RWPE1 (cell line): ENCODE measurements at regions not wholly inside any gene's neighbourhood (a gene's known extent, or its start where the extent isn't known, plus 50 kb on each side); places are given as distances from the start of the nearest gene placed in this dataset.

Source experiments
- CTCF ChIA-PET: fragments of 350-600 bp; sonication (Branson Sonifier 250); formaldehyde crosslinking; extraction: SDS; loops from one replicate; lab custom pipeline; 2021; lab: Yijun Ruan, JAX
- POLR2A ChIA-PET: fragments of 400-600 bp; formaldehyde crosslinking; extraction: SDS; loops from one replicate; lab custom pipeline; 2020; ENCODE audit warnings: antibody characterized with exemption; ENCODE audit not compliant: low non-redundant PET; lab: Yijun Ruan, JAX
- DNase-seq: peaks from one replicate; pipeline ENCODE4 v3.0.0; 2012; ENCODE audit warnings: low spot score
- H3K27ac ChIP-seq: fragments of 450-650 bp; 2 replicates; pipeline ENCODE4 v1.5.1; 2017
- CTCF ChIP-seq: fragments of 450-650 bp; conservative IDR thresholded peaks from 2 replicates; pipeline ENCODE4 v1.5.1; 2017; ENCODE audit warnings: low read depth, mild to moderate bottlenecking

DNA sequence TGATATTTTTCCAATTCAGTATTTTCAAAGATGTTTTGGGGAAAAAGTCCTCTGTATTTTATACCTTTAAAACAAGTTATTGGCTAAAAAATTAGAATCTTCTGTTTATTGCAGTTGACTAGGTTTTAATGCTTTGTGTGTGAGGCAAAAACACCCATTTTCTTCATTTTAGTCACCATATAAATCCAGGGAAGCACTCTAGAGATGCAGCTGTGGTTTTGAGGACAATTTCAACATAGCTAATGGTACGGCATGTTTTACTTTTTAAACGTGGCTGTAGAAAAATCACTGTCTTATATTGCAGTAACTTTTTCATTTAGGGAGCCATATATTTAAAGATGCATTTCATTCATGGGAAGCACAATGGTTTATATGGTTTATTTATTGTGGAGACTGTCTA lies 129.1 kb upstream of the PITX2 start:
- no peak for DNase-seq
- POLR2A ChIA-PET = no interaction called here
- CTCF ChIA-PET = no interaction called here
- no peak overlapping the region for H3K27ac ChIP-seq
- no peak for TF ChIP-seq CTCF

DNA sequence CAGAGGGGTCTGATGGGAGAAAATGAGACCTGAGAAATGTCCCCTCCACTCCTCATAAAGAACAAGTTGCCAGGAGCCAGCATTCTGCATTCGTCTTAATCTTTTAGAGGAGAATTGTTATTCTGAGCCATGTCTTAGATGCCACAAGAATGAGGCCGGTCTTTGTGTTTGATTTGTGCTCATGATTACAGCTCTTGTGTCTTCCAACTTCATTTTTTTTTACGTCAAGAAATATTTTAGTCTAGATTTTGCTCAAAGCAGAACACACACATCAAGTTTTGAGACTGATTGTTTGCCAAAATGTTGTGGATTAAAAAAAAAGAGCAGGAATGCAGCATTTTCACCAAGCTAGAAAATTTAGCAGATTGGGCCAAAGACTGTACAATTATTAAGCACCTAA lies 130.6 kb upstream of the PITX2 start:
- no peak overlapping the region for H3K27ac ChIP-seq
- POLR2A ChIA-PET = no interaction called here
- no peak for DNase-seq
- CTCF ChIA-PET = interaction anchor here (0.7 kb wide), 1 partner anchor 13 kb away, joined by 6 read pairs; no protein-coding TSS in a partner anchor
- no peak for TF ChIP-seq CTCF

- TF ChIP-seq CTCF = no peak
- ChIA-PET CTCF (interaction anchor here (0.6 kb wide), 1 partner anchor 39 kb away, joined by 3 read pairs; no protein-coding TSS in a partner anchor), POLR2A (no interaction called here)
- no peak overlapping the region for H3K27ac ChIP-seq
- no peak for DNase-seq
Measured at GRCh38 chr4:110754716-110755115, 131.8 kb upstream of the PITX2 start.

GRCh38 chr4:110769578-110769977 lies 146.7 kb upstream of the PITX2 start:
- ChIA-PET CTCF (no interaction called here), POLR2A (no interaction called here)
- TF ChIP-seq CTCF = no peak
- no peak overlapping the region for H3K27ac ChIP-seq
- DNase-seq = no peak

- no peak for DNase-seq
- ChIA-PET POLR2A (no interaction called here), CTCF (no interaction called here)
- no peak for TF ChIP-seq CTCF
- H3K27ac ChIP-seq = no peak overlapping the region
Measured at GRCh38 chr4:110770353-110770752, 147.5 kb upstream of the PITX2 start.

- no peak for DNase-seq
- CTCF ChIA-PET = interaction anchor here (0.6 kb wide), 1 partner anchor 80 kb away, joined by 3 read pairs; no protein-coding TSS in a partner anchor
- no peak overlapping the region for H3K27ac ChIP-seq
- no peak for TF ChIP-seq CTCF
- POLR2A ChIA-PET = no interaction called here
Measured at GRCh38 chr4:110778521-110778920, 155.6 kb upstream of the PITX2 start.
